NT2/D1 (cell line): ENCODE measurements at regions not wholly inside any gene's neighbourhood (a gene's known extent, or its start where the extent isn't known, plus 50 kb on each side); places are given as distances from the start of the nearest gene placed in this dataset.

ENCODE experiments used
- SUZ12 ChIP-seq: IDR thresholded peaks from 2 replicates; pipeline ENCODE4 v1.6.1; 2011; ENCODE audit not compliant: insufficient read length, insufficient read depth; ENCODE audit errors: extremely low read depth
- YY1 ChIP-seq: IDR thresholded peaks from 2 replicates; pipeline ENCODE4 v1.6.1; 2011; ENCODE audit not compliant: insufficient read length, insufficient read depth

GRCh38 chr6:137717074-137718073, 149.7 kb upstream of the TNFAIP3 start:
- TF ChIP-seq YY1 = no peak
- TF ChIP-seq SUZ12 = no peak
